SK-N-SH (cell line): ENCODE measurements at regions not wholly inside any gene's neighbourhood (a gene's known extent, or its start where the extent isn't known, plus 50 kb on each side); places are given as distances from the start of the nearest gene placed in this dataset.

Experiments
- CTCF ChIA-PET: fragments of 300-600, 350-600 bp; formaldehyde crosslinking; extraction: SDS; loops from one replicate; lab custom pipeline; 2021; lab: Yijun Ruan, JAX
- POLR2A ChIA-PET: fragments of 350-600 bp; sonication (Branson Sonifier 250); formaldehyde crosslinking; extraction: SDS; loops from one replicate; lab custom pipeline; 2020; ENCODE audit warnings: antibody characterized with exemption, inconsistent platforms; lab: Yijun Ruan, JAX
- DNase-seq: peaks from one replicate; pipeline ENCODE4 v3.0.0; 2012
- H2AFZ ChIP-seq: fragments of 200-600 bp; sonication (generic); 2 replicates; pipeline ENCODE4 v1.8.1; 2016; ENCODE audit warnings: antibody characterized with exemption, mild to moderate bottlenecking, low read depth
- H3F3A ChIP-seq: fragments of 200-600 bp; sonication (generic); replicated peaks from 2 replicates; pipeline ENCODE3; 2016; ENCODE audit warnings: antibody characterized with exemption, mild to moderate bottlenecking; ENCODE audit not compliant: insufficient read depth
- H3K27ac ChIP-seq, 2 experiments: fragments of 200-500 bp in 1 of 2; fragments of 200-600 bp in 1 of 2; sonication (Bioruptor generic) in 1 of 2; sonication (generic), shearing (Covaris generic) in 1 of 2; 2 replicates each; pipeline versions ENCODE4 v1.5.1 to v1.6.1; 2014 to 2016; ENCODE audit warnings: low read depth in 2 of 2, inconsistent platforms in 1 of 2, low read length in 1 of 2, mild to moderate bottlenecking in 1 of 2, mixed read lengths in 1 of 2
- H3K27me3 ChIP-seq: fragments of 200-600 bp; sonication (generic), shearing (Covaris generic); 2 replicates; pipeline ENCODE4 v1.6.1; 2016; ENCODE audit warnings: mixed run types; ENCODE audit not compliant: insufficient read depth
- H3K36me3 ChIP-seq, 2 experiments: fragments of 200-500 bp in 1 of 2; fragments of 200-600 bp in 1 of 2; sonication (Bioruptor generic) in 1 of 2; sonication (generic) in 1 of 2; replicated peaks in 1 of 2; 2 replicates each; pipeline versions ENCODE3 to v1.5.1; 2014 to 2016; ENCODE audit warnings: low read length in 1 of 2, mild to moderate bottlenecking in 1 of 2; ENCODE audit not compliant: insufficient read depth in 2 of 2, control insufficient read depth in 1 of 2
- H3K4me1 ChIP-seq, 2 experiments: fragments of 200-500 bp in 1 of 2; fragments of 200-600 bp in 1 of 2; sonication (Bioruptor generic) in 1 of 2; sonication (generic), shearing (Covaris generic) in 1 of 2; 2 replicates each; pipeline versions ENCODE4 v1.5.1 to v1.6.1; 2014 to 2016; ENCODE audit warnings: low read depth in 1 of 2, low read length in 1 of 2, mixed run types in 1 of 2; ENCODE audit not compliant: insufficient read depth in 2 of 2, control insufficient read depth in 1 of 2
- H3K4me2 ChIP-seq: fragments of 200-600 bp; sonication (generic), shearing (Covaris generic); 2 replicates; pipeline ENCODE4 v1.6.1; 2017; ENCODE audit warnings: mixed run types
- H3K4me3 ChIP-seq, 2 experiments: fragments of 200-500 bp in 1 of 2; fragments of 200-600 bp in 1 of 2; sonication (Bioruptor generic) in 1 of 2; sonication (generic), shearing (Covaris generic) in 1 of 2; 2 replicates each; pipeline versions ENCODE4 v1.5.1 to v1.8.1; 2014 to 2016; ENCODE audit warnings: low read depth in 2 of 2, inconsistent platforms in 1 of 2, low read length in 1 of 2, mild to moderate bottlenecking in 1 of 2, mixed read lengths in 1 of 2, moderate library complexity in 1 of 2
- H3K79me2 ChIP-seq: fragments of 200-600 bp; sonication (generic); 2 replicates; pipeline ENCODE4 v1.8.1; 2017; ENCODE audit warnings: mild to moderate bottlenecking; ENCODE audit not compliant: insufficient read depth
- H3K9ac ChIP-seq: fragments of 200-600 bp; sonication (generic); 2 replicates; pipeline ENCODE4 v1.6.1; 2017; ENCODE audit warnings: mixed run types
- H3K9me2 ChIP-seq: fragments of 200-600 bp; sonication (generic); 2 replicates; pipeline ENCODE4 v1.6.1; 2017; ENCODE audit warnings: mixed run types
- H3K9me3 ChIP-seq: fragments of 200-600 bp; sonication (generic); 2 replicates; pipeline ENCODE4 v1.6.1; 2017; ENCODE audit warnings: mixed run types, mild to moderate bottlenecking, moderate library complexity
- H4K20me1 ChIP-seq: fragments of 200-600 bp; sonication (generic); 2 replicates; pipeline ENCODE4 v1.6.1; 2017; ENCODE audit warnings: mild to moderate bottlenecking, mixed run types; ENCODE audit not compliant: insufficient read depth
- EP300 ChIP-seq, 2 experiments: IDR thresholded peaks; 2 replicates each; pipeline versions ENCODE4 v1.4.0 to v1.6.1; 2012; ENCODE audit warnings: borderline replicate concordance in 1 of 2, low read depth in 1 of 2, low read length in 1 of 2
- FOSL2 ChIP-seq: IDR thresholded peaks from 2 replicates; pipeline ENCODE4 v1.4.0; 2012; ENCODE audit warnings: low read depth, mild to moderate bottlenecking, moderate library complexity, borderline replicate concordance
- FOXJ3 ChIP-seq: sonication (generic); formaldehyde crosslinking; IDR thresholded peaks from 2 replicates; pipeline ENCODE4 v1.5.1; 2020; ENCODE audit warnings: mild to moderate bottlenecking, missing genetic modification reagents
- FOXM1 ChIP-seq: IDR thresholded peaks from 2 replicates; pipeline ENCODE4 v1.4.0; 2012; ENCODE audit warnings: low read depth, mild to moderate bottlenecking
- GATA2 ChIP-seq: sonication (generic); formaldehyde crosslinking; IDR thresholded peaks from 2 replicates; pipeline ENCODE4 v1.5.0; 2020; ENCODE audit warnings: mild to moderate bottlenecking, missing genetic modification reagents
- MAX ChIP-seq: IDR thresholded peaks from 2 replicates; pipeline ENCODE4 v1.4.0; 2012; ENCODE audit warnings: low read depth
- RAD21 ChIP-seq: IDR thresholded peaks from 2 replicates; pipeline ENCODE4 v1.6.1; 2012; ENCODE audit warnings: mild to moderate bottlenecking, low read length
- REST ChIP-seq: IDR thresholded peaks from 2 replicates; pipeline ENCODE4 v1.6.1; 2012; ENCODE audit warnings: mild to moderate bottlenecking, low read depth, low read length, moderate library complexity
- RFX5 ChIP-seq: IDR thresholded peaks from 2 replicates; pipeline ENCODE4 v1.6.1; 2012; ENCODE audit warnings: mild to moderate bottlenecking, improper control_type of control experiment, low read length
- SMC3 ChIP-seq: IDR thresholded peaks from 2 replicates; pipeline ENCODE4 v1.6.1; 2012; ENCODE audit warnings: low read depth, low read length, improper control_type of control experiment
- WGBS: methylation state at CpG from one replicate; pipeline ENCODE4 v1.1.6; 2017; ENCODE audit warnings: low lambda C conversion rate; 5-methylcytosine and 5-hydroxymethylcytosine counted together

GRCh38 chr2:67522148-67522547, 125.0 kb downstream of the ETAA1 start:
- H3K9ac ChIP-seq: no peak overlapping the region
- H3K9me2 ChIP-seq: no peaks in the 10 kb centered on the region
- H3K79me2 ChIP-seq: no peaks in the 10 kb centered on the region
- no peak for DNase-seq
- H3K27ac ChIP-seq: no peak overlapping the region
- H4K20me1 ChIP-seq: no peaks in the 10 kb centered on the region
- WGBS: 91% methylated on average over 1 of the region's 1 CpG
- ChIA-PET POLR2A (no interaction called here), CTCF (no interaction called here)
- no peak overlapping the region for H3K4me2 ChIP-seq
- H3K9me3 ChIP-seq: no peaks in the 10 kb centered on the region
- TF ChIP-seq RAD21 (no peak), REST (no peak), SMC3 (no peak)
- no peaks in the 10 kb centered on the region for H3F3A ChIP-seq
- H3K4me1 ChIP-seq: no peaks in the 10 kb centered on the region; a peak in 1 of 4 replicates
- H3K27me3 ChIP-seq: no peaks in the 10 kb centered on the region
- no peak overlapping the region for H2AFZ ChIP-seq
- no peak overlapping the region for H3K4me3 ChIP-seq
- H3K36me3 ChIP-seq: no peaks in the 10 kb centered on the region

- H3K9me2 ChIP-seq: no peaks in the 10 kb centered on the region
- WGBS: 90% methylated on average over 2 of the region's 2 CpGs
- no peaks in the 10 kb centered on the region for H3K27me3 ChIP-seq
- H3K4me2 ChIP-seq: no peak overlapping the region
- no peak overlapping the region for H2AFZ ChIP-seq
- H3K9ac ChIP-seq: no peak overlapping the region
- no peaks in the 10 kb centered on the region; a peak in 1 of 4 replicates for H3K4me1 ChIP-seq
- H3F3A ChIP-seq: no peaks in the 10 kb centered on the region
- TF ChIP-seq GATA2 (CRISPR knock-in tag) (no peak), FOXJ3 (no peak), FOXM1 (no peak), RFX5 (no peak), FOSL2 (no peak), MAX (no peak), EP300 (IDR thresholded peaks at IDR 0.05; ENCODE audit: borderline replicate concordance in 1 of 2, low read depth in 1 of 2, low read length in 1 of 2) (no peak)
- no peak for DNase-seq
- ChIA-PET CTCF (interaction anchor here (0.8 kb wide), 1 partner anchor 28 kb away, joined by 4 read pairs; no protein-coding TSS in a partner anchor), POLR2A (no interaction called here)
- no peak overlapping the region for H3K4me3 ChIP-seq
- no peaks in the 10 kb centered on the region for H3K9me3 ChIP-seq
- H4K20me1 ChIP-seq: no peaks in the 10 kb centered on the region
- H3K36me3 ChIP-seq: no peaks in the 10 kb centered on the region
- no peak overlapping the region for H3K27ac ChIP-seq
- H3K79me2 ChIP-seq: no peaks in the 10 kb centered on the region
These were observed 127.1 kb downstream of the ETAA1 start for GRCh38 chr2:67524213-67524612.
